Left cardiac atrium (tissue), 4 donors: ENCODE measurements at regions not wholly inside any gene's neighbourhood (a gene's known extent, or its start where the extent isn't known, plus 50 kb on each side); places are given as distances from the start of the nearest gene placed in this dataset.

Experiments used
- ATAC-seq, 2 donors: fragments of 200-7000 bp; cut with Tn5 transposase; one replicate each; pipeline ENCODE4 v1.9.1; 2020; ENCODE audit warnings: mild to moderate bottlenecking in 2 of 2, moderate library complexity in 2 of 2
- DNase-seq: peaks from one replicate; pipeline ENCODE4 v3.0.0-alpha.2; 2020
- intact Hi-C, 2 donors: fragments of 100-400 bp; cut with DNase I; formaldehyde crosslinking; loops; one replicate each; pipeline versions ENCODE4 v1.14.1 to v1.15.1; 2022 to 2023
- donor health status: DM: no; HTN: yes; CAD: no.
- donor health status: DM: no; HTN: yes; CAD: no; lungs with severe emphysema.
- donor health status: DM: yes; HTN: yes; CAD: no.
- donor health status: Dilated cardiomyopathy.

DNA sequence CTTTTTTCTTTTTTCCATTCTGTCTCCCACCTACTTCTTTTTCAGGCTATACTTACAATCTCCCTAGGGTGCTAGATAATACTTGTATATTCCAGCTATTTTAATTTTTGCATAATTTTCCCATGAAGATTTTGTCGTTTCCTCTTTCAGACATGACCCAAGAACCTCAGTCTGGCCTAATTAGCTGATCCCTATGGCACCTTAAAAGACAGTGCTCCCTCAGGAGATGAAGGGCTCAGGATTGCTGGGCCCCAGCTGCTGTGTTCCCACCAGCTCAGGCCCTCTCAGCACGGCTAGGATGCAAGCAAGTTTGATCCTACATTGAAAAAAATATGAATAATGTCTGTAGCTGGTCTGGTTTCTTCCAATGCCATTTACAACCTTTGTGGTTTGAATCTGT, 55.0 kb upstream of the RGS5 start:
- DNase-seq (no peak), ATAC-seq (peak in 1 of 2 donors; percentile 39)
- intact Hi-C loops, result no loop called here

- DNase-seq (no peak), ATAC-seq (no peak)
- intact Hi-C loops, result no loop called here
Measured at GRCh38 chr1:163258181-163258580, 55.5 kb upstream of the RGS5 start.

GRCh38 chr1:163263818-163264655, 57.7 kb upstream of the NUF2 start:
- DNase-seq, result no peak
- ATAC-seq, result no peak
- intact Hi-C loops, result no loop called here

GRCh38 chr1:163265547-163265946, 56.2 kb upstream of the NUF2 start:
- ATAC-seq, result no peak
- DNase-seq, result no peak
- intact Hi-C loops, result no loop called here

DNA sequence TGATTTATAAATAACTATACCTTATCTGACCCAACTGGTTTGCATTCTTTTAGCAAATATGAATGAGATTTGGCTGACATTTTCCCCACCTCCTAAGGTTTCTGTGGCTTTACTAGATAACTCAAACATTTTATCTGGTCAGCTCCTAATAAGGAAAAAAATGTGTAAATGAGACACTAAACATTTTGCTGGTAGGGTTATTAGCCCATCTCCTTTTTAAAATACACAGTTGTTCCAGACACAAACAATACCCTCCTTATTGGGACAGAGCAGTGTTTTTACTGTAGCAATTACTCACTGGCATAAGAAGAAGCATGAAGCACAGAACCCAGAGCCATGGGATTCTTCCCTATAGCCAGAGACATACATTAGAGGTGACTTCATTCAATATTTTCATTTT, 53.8 kb upstream of the NUF2 start:
- intact Hi-C loops, result no loop called here
- DNase-seq (no peak), ATAC-seq (no peak)

- ATAC-seq (no peak), DNase-seq (no peak)
- intact Hi-C loops, result no loop called here
Measured at GRCh38 chr1:163271535-163271934, 50.2 kb upstream of the NUF2 start.
